Tibial nerve (tissue), 3 donors: ENCODE measurements at regions not wholly inside any gene's neighbourhood (a gene's known extent, or its start where the extent isn't known, plus 50 kb on each side); places are given as distances from the start of the nearest gene placed in this dataset.

Experiments used
- CTCF ChIP-seq, 5 experiments: fragments of 200-600 bp in 3 of 5; fragments of 450-650 bp in 2 of 5; sonication (generic) in 3 of 5; IDR thresholded peaks; one replicate each; pipeline ENCODE4 v1.5.1; 2016 to 2019; ENCODE audit warnings: antibody characterized with exemption in 5 of 5, mild to moderate bottlenecking in 3 of 5, moderate library complexity in 2 of 5
- POLR2A ChIP-seq, 2 donors: fragments of 450-650 bp; IDR thresholded peaks; one replicate each; pipeline ENCODE4 v1.6.1; 2017; ENCODE audit warnings: antibody characterized with exemption in 2 of 2, mild to moderate bottlenecking in 2 of 2, moderate library complexity in 2 of 2

- TF ChIP-seq CTCF (IDR thresholded peaks at IDR 0.05) (no peak), POLR2A (IDR thresholded peaks at IDR 0.05) (no peak)
These were observed 495.7 kb downstream of the SHISA9 start for GRCh38 chr16:13397126-13397525.
